Bronchial epithelial cell (primary cell): ENCODE measurements at regions not wholly inside any gene's neighbourhood (a gene's known extent, or its start where the extent isn't known, plus 50 kb on each side); places are given as distances from the start of the nearest gene placed in this dataset.
"Not testable (repeated sequence)": the region's sequence is repeated elsewhere in the genome, so short reads cannot be mapped to it uniquely, and the experiment has no call there.

Experiments used
- DNase-seq: peaks from one replicate; pipeline ENCODE4 v3.0.0-alpha.2; 2010; ENCODE audit warnings: low read depth
- FAIRE-seq: peaks from 2 replicates; lab custom pipeline; 2011; peaks lifted over from hg19 to GRCh38; lab: Jason Lieb, UNC
- H3K27me3 ChIP-seq: 2 replicates; pipeline ENCODE4 v1.5.1; 2011; ENCODE audit warnings: low read length; ENCODE audit not compliant: control insufficient read depth, insufficient read depth
- H3K36me3 ChIP-seq: 2 replicates; pipeline ENCODE4 v1.5.1; 2011; ENCODE audit warnings: low read length; ENCODE audit not compliant: control insufficient read depth, insufficient read depth
- H3K4me3 ChIP-seq: 2 replicates; pipeline ENCODE4 v1.5.1; 2011; ENCODE audit warnings: mild to moderate bottlenecking, low read depth, low read length, control low read depth
- TF ChIP-seq, protein P1 (sequence below): IDR thresholded peaks from 2 replicates; pipeline ENCODE4 v1.5.1; 2011; ENCODE audit warnings: mild to moderate bottlenecking, moderate library complexity, low read length, control low read depth, inconsistent platforms; ENCODE audit not compliant: insufficient read depth, severe bottlenecking

- H3K36me3 ChIP-seq = no peaks in the 10 kb centered on the region
- TF ChIP-seq, protein P1, sequence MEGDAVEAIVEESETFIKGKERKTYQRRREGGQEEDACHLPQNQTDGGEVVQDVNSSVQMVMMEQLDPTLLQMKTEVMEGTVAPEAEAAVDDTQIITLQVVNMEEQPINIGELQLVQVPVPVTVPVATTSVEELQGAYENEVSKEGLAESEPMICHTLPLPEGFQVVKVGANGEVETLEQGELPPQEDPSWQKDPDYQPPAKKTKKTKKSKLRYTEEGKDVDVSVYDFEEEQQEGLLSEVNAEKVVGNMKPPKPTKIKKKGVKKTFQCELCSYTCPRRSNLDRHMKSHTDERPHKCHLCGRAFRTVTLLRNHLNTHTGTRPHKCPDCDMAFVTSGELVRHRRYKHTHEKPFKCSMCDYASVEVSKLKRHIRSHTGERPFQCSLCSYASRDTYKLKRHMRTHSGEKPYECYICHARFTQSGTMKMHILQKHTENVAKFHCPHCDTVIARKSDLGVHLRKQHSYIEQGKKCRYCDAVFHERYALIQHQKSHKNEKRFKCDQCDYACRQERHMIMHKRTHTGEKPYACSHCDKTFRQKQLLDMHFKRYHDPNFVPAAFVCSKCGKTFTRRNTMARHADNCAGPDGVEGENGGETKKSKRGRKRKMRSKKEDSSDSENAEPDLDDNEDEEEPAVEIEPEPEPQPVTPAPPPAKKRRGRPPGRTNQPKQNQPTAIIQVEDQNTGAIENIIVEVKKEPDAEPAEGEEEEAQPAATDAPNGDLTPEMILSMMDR = no peak
- DNase-seq = no peak
- H3K27me3 ChIP-seq = no peaks in the 10 kb centered on the region
- no peak for FAIRE-seq
- H3K4me3 ChIP-seq = no peak overlapping the region
Measured at GRCh38 chr7:153070141-153070540, 310.6 kb downstream of the ACTR3B start.

GRCh38 chr7:153072806-153073205 is 313.3 kb downstream of the ACTR3B start:
- no peak overlapping the region for H3K4me3 ChIP-seq
- DNase-seq = no peak
- no peaks in the 10 kb centered on the region for H3K27me3 ChIP-seq
- H3K36me3 ChIP-seq = no peaks in the 10 kb centered on the region
- TF ChIP-seq, protein P1 = no peak
- FAIRE-seq = no peak

- FAIRE-seq, H3K4me3 ChIP-seq, DNase-seq, H3K27me3 ChIP-seq, H3K36me3 ChIP-seq: not testable (repeated sequence)
Measured at GRCh38 chr7:153076289-153076688, 316.7 kb downstream of the ACTR3B start.

- TF ChIP-seq, protein P1 = no peak
- Histone ChIP-seq H3K4me3 (no peak overlapping the region), H3K27me3 (no peaks in the 10 kb centered on the region), H3K36me3 (no peaks in the 10 kb centered on the region)
- DNase-seq (no peak), FAIRE-seq (no peak)
Measured at GRCh38 chr7:153081496-153081895, 321.9 kb downstream of the ACTR3B start.

DNA sequence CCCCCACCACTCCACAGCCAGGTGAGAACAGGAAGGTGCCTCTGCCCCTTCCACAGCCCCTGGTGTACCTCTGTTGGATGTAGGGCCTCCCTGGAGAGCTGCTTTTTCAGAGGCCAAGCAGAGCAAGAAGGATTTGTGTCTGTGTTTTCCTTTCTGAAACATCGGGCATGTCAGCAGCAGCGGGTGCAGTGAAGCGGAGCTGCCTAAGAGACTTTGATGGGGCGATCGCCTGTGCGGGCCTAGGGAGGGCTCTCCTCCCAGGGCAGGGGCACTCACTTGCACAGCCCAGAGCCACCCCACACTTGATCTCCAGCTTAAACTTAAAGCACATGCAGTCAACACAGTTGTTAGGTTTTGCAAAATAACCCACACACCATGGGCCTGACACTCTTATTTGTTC is 324.7 kb downstream of the ACTR3B start:
- DNase-seq (no peak), FAIRE-seq (no peak)
- TF ChIP-seq, protein P1 = no peak
- Histone ChIP-seq H3K4me3 (no peak overlapping the region), H3K27me3 (no peaks in the 10 kb centered on the region), H3K36me3 (no peaks in the 10 kb centered on the region)

DNA sequence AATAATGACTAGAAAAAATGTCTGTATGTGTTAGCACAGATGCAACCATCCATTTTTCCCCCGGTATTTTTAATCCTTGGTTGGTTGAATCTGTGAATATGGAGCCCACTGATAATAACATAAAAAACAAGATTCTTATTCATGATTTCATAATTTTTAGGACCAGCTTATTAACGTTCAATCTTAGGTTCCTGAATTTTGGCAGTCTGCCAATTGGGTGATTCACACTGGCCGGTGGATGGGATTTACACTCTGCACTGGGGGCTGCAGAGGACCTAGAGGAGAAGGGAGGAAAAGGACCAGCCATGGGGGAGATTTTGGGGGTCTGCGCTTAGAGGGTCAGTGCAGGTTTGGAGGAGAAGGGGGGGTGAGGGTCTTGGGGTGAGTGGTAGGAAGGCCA is 327.9 kb downstream of the ACTR3B start:
- Histone ChIP-seq H3K27me3 (no peaks in the 10 kb centered on the region), H3K4me3 (no peak overlapping the region), H3K36me3 (no peaks in the 10 kb centered on the region)
- TF ChIP-seq, protein P1 = no peak
- FAIRE-seq = no peak
- no peak for DNase-seq
